ENCODE measurements at regions not wholly inside any gene's neighbourhood (a gene's known extent, or its start where the extent isn't known, plus 50 kb on each side); places are given as distances from the start of the nearest gene placed in this dataset.

GRCh38 chr1:230548997-230549396 lies 93.3 kb upstream of the COG2 start:
- TF ChIP-seq, protein P1, sequence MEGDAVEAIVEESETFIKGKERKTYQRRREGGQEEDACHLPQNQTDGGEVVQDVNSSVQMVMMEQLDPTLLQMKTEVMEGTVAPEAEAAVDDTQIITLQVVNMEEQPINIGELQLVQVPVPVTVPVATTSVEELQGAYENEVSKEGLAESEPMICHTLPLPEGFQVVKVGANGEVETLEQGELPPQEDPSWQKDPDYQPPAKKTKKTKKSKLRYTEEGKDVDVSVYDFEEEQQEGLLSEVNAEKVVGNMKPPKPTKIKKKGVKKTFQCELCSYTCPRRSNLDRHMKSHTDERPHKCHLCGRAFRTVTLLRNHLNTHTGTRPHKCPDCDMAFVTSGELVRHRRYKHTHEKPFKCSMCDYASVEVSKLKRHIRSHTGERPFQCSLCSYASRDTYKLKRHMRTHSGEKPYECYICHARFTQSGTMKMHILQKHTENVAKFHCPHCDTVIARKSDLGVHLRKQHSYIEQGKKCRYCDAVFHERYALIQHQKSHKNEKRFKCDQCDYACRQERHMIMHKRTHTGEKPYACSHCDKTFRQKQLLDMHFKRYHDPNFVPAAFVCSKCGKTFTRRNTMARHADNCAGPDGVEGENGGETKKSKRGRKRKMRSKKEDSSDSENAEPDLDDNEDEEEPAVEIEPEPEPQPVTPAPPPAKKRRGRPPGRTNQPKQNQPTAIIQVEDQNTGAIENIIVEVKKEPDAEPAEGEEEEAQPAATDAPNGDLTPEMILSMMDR (IDR thresholded peaks at IDR 0.05; ENCODE audit: control insufficient read depth, extremely low read depth, insufficient read depth), result no peak
- no peak overlapping the region for H3K4me3 ChIP-seq (ENCODE audit: low read depth, low read length)
- no peak for DNase-seq (ENCODE audit: low read depth)

DNA sequence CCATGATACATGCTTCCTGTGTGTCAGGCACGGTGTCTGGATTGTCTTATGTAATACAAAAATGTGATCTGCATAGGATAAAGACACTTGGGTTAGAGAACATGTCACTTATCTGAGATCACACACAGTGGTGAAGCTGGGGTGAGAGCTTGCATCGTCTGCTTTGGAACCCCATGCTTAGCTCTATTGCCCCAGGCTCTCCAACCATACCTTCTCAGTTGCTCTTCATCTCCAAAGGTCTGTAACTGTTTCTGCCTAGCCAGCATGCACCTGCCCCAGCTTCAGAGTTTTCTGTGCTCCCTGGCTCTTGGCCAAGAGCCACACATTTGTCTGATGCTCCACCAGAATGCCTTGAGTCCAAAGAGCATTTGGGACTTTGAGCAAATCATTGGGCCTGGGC lies 93.9 kb upstream of the COG2 start:
- DNase-seq (ENCODE audit: low read depth), result no peak
- TF ChIP-seq, protein P1 (IDR thresholded peaks at IDR 0.05; ENCODE audit: control insufficient read depth, extremely low read depth, insufficient read depth), result no peak
- no peak overlapping the region for H3K4me3 ChIP-seq (ENCODE audit: low read depth, low read length)

DNA sequence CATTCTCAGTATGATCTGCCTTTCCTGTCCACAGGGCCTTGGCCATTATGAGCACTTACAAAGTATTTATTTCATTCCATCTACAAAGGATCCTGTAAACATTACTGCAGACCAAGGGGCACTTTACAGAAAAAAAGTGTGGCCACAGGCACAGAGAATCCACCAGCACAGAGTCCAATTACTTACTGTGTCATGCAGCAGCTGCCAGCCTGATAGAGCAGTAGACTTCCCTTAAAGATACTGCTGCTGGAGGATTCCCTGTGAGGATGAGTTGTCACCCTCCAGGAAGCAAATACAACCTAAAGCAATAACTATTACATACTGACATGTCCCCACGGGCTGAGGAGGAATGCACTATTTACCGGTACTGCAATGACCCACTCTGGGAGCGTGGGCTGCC lies 97.1 kb upstream of the COG2 start:
- no peak overlapping the region for H3K4me3 ChIP-seq (ENCODE audit: low read depth, low read length)
- TF ChIP-seq, protein P1 (IDR thresholded peaks at IDR 0.05; ENCODE audit: control insufficient read depth, extremely low read depth, insufficient read depth), result no peak
- DNase-seq (ENCODE audit: low read depth), result no peak

- TF ChIP-seq, protein P1 (IDR thresholded peaks at IDR 0.05; ENCODE audit: control insufficient read depth, extremely low read depth, insufficient read depth), result no peak
- H3K4me3 ChIP-seq (ENCODE audit: low read depth, low read length), result no peak overlapping the region
- DNase-seq (ENCODE audit: low read depth), result no peak
These were observed 97.5 kb upstream of the COG2 start for GRCh38 chr1:230544758-230545157.

- no peak overlapping the region for H3K4me3 ChIP-seq (ENCODE audit: low read depth, low read length)
- TF ChIP-seq, protein P1 (IDR thresholded peaks at IDR 0.05; ENCODE audit: control insufficient read depth, extremely low read depth, insufficient read depth), result no peak
- DNase-seq (ENCODE audit: low read depth), result no peak
These were observed 99.2 kb upstream of the COG2 start for GRCh38 chr1:230543085-230543484.

- no peak for DNase-seq (ENCODE audit: low read depth)
- TF ChIP-seq, protein P1 (IDR thresholded peaks at IDR 0.05; ENCODE audit: control insufficient read depth, extremely low read depth, insufficient read depth), result no peak
These were observed 99.6 kb upstream of the COG2 start for GRCh38 chr1:230542681-230543080.

DNA sequence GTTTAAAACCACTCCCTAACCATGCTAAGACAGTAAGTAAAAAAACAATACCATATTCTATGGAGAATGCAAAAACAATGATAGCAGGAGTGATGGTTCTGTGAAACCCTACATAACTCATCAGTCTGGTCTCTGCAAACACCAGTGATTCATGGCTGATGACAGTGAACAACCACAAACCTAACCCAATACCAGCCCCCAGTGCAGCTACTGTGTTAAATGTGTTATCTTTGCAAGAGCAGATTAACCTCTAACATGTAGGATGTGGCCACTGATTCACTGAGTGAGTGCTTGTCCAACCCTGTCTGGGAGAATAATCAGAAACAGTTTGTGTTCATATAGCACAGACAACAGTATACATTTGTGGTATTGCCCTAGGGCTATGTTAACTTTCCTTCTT lies 100.2 kb upstream of the COG2 start:
- TF ChIP-seq, protein P1 (IDR thresholded peaks at IDR 0.05; ENCODE audit: control insufficient read depth, extremely low read depth, insufficient read depth), result no peak
- no peak for DNase-seq (ENCODE audit: low read depth)
- H3K4me3 ChIP-seq (ENCODE audit: low read depth, low read length), result no peak overlapping the region

More at GRCh38 chr1:230542681-230543080, 99.6 kb upstream of the COG2 start:
- H3K4me3 ChIP-seq (ENCODE audit: low read depth, low read length), result no peak overlapping the region

Measured in LNCaP clone FGC (cell line).